GM19023 (cell line): ENCODE measurements at regions not wholly inside any gene's neighbourhood (a gene's known extent, or its start where the extent isn't known, plus 50 kb on each side); places are given as distances from the start of the nearest gene placed in this dataset.

Experiments
- ATAC-seq: cut with Tn5 transposase; IDR thresholded peaks from one replicate; pipeline ENCODE4 v1.9.1; 2021; ENCODE audit warnings: mild to moderate bottlenecking, moderate library complexity; ENCODE audit not compliant: unreplicated experiment

- no peak for ATAC-seq
Observed at GRCh38 chr4:57924951-57925350, 814.8 kb upstream of the IGFBP7 start.

- no peak for ATAC-seq
Observed at GRCh38 chr4:57916479-57916878, 806.3 kb upstream of the IGFBP7 start.

DNA sequence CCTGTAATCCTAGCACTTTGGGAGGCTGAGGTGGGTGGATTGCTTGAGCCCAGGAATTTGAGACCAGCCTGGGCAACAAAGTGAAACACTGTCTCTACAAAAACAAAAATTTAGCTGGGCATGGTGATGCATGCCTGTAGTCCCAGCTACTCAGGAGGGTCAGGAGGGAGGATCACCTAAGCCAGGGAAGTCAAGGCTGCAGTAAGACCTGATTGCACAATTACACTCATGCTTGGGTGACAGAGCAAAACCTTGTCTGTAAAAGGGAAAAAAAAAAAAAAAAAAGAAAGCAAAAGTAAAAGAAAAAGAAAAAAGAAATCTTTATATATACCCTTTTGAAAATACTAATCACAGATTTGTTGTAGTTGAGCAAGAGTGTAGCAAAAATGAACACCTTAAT is 801.0 kb upstream of the IGFBP7 start:
- ATAC-seq = no peak

DNA sequence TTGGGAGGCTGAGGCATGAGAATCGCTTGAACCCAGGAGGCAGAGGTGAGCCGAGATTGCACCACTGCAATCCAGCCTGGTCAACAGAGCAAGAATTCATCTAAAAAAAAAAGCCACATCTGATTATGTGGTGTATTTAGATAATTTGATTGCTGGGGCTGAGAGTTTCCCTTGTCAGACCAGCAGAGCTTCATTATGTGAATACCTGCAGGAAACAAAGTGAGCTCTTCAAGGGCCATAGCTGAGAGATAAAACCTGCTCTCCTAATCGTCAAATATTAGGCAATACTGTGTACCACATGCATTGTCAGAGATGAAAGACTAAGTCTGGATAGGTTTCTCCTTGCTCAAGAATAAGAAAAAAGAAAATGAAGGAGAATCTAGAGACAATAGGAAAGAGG is 800.0 kb upstream of the IGFBP7 start:
- ATAC-seq = no peak

- no peak for ATAC-seq
Observed at GRCh38 chr4:57905965-57906364, 795.8 kb upstream of the IGFBP7 start.

DNA sequence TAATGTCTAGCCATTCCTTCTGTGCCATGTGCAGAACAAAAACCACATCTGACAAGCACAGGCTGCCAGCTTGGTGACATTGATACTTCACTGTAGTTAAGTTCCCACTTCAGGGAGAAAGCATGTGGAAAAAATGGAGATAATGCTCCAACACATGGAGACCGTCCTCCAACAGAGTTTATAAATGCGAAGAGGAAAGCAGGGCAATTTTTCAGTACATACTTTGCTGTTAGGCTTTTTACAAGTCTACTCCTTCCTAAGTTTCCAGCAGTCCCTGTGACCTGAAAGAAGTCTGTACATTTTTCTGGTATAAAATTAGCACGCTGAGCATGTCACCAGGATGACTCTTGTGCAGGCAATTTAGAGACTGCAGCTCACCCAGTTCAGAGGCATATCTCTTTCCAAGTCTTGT is 766.9 kb upstream of the IGFBP7 start:
- ATAC-seq = no peak

DNA sequence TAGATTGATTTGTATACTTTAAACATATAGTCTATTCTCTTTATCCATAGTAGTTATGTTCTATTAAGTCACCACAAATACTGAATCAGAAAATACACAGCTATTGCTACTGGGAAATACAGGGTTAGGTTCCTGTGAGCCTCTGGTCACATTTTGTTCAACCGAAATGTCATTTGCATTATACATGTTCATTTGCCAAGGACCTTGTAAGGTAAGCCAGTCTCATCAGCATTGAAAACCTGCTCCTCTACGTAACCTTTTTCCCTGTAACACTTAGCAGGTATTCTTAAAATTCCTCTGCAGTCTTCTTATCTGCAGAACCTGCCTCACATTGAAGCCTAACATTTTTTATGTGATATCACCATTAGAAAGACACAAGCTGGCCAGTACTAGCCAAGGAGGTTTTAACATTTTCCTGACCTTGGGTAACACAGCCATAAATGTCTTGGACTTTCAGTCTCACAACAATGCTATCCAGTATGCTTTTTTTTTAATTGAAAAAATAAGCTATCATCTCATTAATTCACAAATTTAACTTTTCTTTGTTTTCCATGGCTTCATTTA is 765.7 kb upstream of the IGFBP7 start:
- no peak for ATAC-seq

DNA sequence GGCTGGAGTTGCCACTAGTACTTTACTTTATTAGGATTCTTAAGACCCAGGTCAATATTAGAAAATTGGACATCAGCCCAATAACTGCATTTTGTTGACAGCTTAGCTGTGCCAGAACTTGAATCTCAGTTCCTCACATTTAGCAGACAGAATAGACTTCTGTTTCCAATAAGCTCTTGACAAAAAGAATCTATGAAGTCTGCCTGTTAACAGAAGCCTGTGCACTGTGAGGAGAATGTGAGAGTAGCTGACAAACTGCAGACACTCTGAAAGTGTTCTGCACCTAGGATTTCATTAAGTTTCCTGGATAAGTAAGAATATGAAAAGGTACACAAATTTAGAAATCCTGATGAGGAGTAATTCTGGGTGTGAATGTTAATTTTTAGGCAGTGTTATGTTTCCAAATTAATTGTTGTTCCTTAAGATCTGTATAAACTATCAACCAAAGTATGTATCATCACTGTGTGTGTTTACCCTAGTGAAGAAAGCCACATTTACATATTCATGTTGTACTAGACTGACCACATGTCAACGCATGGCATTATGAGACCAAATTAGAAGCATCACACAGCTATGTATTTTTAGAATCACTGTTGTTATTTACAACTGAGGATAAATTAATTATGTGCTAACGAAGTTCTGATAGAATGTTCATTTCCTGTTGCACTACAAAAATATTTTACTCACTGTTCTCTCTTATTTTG is 756.4 kb upstream of the IGFBP7 start:
- ATAC-seq = no peak

- ATAC-seq = peak; percentile 79
Observed at GRCh38 chr4:57865264-57865663, 755.1 kb upstream of the IGFBP7 start.

GRCh38 chr4:57854748-57855147 is 744.6 kb upstream of the IGFBP7 start:
- no peak for ATAC-seq

DNA sequence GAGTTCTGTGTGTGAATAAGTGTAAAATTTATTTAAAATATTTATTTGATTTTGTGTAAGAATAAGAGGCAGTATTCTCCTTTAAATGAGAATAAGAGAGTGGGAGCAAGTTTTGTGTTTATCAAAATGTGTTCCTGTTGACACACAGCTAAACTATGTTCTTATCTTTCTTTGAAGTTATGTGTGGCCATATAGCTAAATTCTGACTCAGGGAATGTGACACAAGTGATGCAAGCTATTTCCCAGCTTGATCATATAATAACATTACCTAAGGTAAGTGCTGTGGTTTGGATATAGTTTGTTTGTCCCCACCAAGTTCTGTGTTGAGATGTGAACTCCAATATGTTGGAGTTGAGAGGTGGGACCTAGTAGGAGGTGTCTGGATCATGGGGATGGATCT is 740.0 kb upstream of the IGFBP7 start:
- ATAC-seq = no peak

DNA sequence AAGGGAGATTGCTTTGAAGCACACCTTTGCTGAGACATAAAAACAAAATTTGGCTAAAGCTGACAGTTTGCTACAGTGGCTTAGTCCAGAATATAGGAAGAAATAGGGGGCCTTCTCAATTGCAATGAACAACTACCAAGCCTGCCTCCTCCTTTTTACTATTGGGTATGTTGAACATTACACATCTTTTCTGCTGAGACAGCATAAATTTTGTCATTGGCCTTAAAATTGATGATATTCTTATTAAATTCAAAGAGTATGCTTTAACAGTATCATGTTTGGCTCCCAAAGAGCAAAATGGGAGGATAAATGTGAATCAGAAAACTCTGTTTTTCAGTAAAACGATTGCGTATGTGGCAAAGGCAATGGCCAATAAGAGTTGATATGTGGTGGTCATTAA is 721.9 kb upstream of the IGFBP7 start:
- ATAC-seq = no peak

GRCh38 chr4:57789666-57790065 is 679.5 kb upstream of the IGFBP7 start:
- no peak for ATAC-seq

GRCh38 chr4:57777876-57778275 is 667.7 kb upstream of the IGFBP7 start:
- ATAC-seq = no peak

DNA sequence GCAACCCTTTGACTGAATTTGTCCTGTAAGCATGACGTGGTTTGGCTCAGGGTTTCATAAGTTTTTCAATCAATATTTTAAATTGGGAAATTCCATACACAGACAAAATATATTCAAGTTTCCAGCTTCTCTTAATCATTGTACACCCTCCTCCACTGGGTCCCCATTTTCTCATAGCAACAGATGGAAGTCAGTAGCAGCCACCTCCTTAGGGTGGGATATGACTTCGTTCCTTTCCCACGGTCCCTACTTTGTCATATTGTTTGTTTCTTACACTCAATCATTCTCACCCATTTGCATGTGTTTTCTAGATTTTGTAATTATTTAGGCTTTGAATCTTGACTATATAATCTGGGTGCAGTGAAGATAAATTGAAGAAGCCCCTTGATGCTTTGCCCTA is 664.5 kb upstream of the IGFBP7 start:
- no peak for ATAC-seq

- ATAC-seq = no peak
Observed at GRCh38 chr4:57774171-57774570, 664.0 kb upstream of the IGFBP7 start.

- no peak for ATAC-seq
Observed at GRCh38 chr4:57766341-57766740, 656.2 kb upstream of the IGFBP7 start.

DNA sequence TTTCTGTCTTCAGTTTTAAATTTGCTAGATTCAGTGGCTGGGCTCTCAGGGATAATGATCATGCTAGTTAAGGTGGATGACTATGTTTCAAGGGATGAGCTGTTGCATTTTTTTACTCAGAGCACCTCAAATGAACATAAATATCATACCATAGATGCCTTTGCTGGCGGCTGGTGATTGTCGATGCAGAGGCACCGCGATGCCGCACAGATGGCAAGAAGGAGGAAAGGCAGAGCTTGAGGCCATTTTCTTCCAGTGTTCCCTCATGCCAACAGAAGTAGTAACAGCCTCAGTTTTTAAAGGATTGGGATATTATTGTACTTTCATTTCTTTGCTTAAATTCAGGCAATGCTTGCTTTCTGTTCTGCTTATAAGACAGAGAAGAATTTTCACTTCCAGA is 654.7 kb upstream of the IGFBP7 start:
- ATAC-seq = no peak

DNA sequence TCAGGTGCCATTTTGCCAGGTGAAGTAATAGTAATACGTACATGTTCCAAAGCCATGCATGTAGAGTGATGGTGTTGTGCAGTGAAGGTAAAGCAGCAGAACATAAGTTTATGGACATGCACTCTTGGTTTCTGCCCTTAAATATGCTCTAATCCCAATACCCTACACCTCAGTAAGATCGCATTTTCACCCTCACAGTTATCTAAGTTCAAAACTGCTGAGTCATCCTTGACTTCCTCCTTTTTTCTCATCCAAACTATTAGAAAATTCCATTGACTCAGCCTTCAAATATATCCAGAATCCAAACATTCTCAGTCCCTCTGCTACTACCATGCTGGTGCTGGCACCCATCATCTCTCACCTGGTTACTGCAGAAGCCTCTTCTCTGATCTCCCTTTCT is 652.9 kb upstream of the IGFBP7 start:
- ATAC-seq = no peak

DNA sequence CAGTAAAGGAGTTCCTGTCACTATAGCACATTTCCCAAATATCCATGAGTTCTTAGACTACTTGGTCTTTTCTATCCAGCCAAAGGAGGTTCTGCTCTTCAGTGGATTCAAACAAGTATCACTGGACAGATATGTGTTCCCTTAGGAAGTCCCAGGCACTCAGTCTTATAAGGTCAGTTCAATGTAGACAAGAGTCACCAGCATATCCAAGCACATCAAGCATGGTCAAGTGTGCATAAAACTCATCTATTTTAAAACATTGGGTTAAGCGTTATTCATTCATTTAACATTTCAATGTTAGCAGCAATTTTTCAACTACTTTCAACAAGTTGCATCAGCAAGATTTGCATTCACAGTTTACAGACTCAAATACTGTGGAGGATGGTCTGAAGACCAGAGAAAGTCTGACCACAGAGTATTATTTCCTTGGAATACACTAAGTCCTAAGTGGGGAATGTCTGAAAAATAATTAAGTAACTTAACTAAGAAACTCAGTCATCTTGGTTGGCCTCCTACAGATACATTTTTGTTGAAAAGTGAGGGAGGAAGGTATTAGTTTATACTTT is 630.5 kb upstream of the IGFBP7 start:
- no peak for ATAC-seq

GRCh38 chr4:57736781-57737180 is 626.6 kb upstream of the IGFBP7 start:
- no peak for ATAC-seq

- ATAC-seq = no peak
Observed at GRCh38 chr4:57734104-57734670, 624.0 kb upstream of the IGFBP7 start.
